Ascending aorta (tissue), 2 donors: ENCODE measurements at regions not wholly inside any gene's neighbourhood (a gene's known extent, or its start where the extent isn't known, plus 50 kb on each side); places are given as distances from the start of the nearest gene placed in this dataset.

ENCODE experiments used
- DNase-seq, 2 donors: peaks; one replicate each; pipeline ENCODE4 v3.0.0-alpha.2; 2019; ENCODE audit warnings: low spot score in 2 of 2
- H3K27ac ChIP-seq, 2 donors: fragments of 200-600 bp; sonication (generic); one replicate each; pipeline ENCODE4 v1.5.1; 2016 to 2017; ENCODE audit warnings: mild to moderate bottlenecking in 1 of 2
- H3K27me3 ChIP-seq: fragments of 200-600 bp; sonication (generic); one replicate; pipeline ENCODE4 v1.5.1; 2017
- H3K36me3 ChIP-seq, 2 donors: fragments of 200-600 bp; sonication (generic); one replicate each; pipeline ENCODE4 v1.5.1; 2016
- H3K4me1 ChIP-seq, 2 donors: fragments of 200-600 bp; sonication (generic); one replicate each; pipeline ENCODE4 v1.5.1; 2016 to 2017; ENCODE audit warnings: mild to moderate bottlenecking in 1 of 2
- H3K4me3 ChIP-seq, 2 donors: fragments of 200-600 bp; sonication (generic); one replicate each; pipeline ENCODE4 v1.5.1; 2016 to 2017; ENCODE audit warnings: mild to moderate bottlenecking in 1 of 2
- H3K9me3 ChIP-seq, 2 donors: fragments of 200-600 bp; sonication (generic); one replicate each; pipeline ENCODE4 v1.5.1; 2016
- CTCF ChIP-seq, 3 experiments: fragments of 200-600 bp in 2 of 3; fragments of 450-650 bp in 1 of 3; sonication (generic) in 2 of 3; IDR thresholded peaks; one replicate each; pipeline ENCODE4 v1.5.1; 2016 to 2019; ENCODE audit warnings: antibody characterized with exemption in 3 of 3, mild to moderate bottlenecking in 1 of 3, moderate library complexity in 1 of 3
- intact Hi-C: fragments of 100-400 bp; cut with DNase I; formaldehyde crosslinking; loops from one replicate; pipeline ENCODE4 v1.15.1; 2023

GRCh38 chr11:103681855-103682254 is 354.6 kb upstream of the DDI1 start:
- no peak for DNase-seq
- H3K9me3 ChIP-seq = no peaks in the 10 kb centered on the region
- H3K4me1 ChIP-seq = peaks cover 0 to 2% of the 10 kb centered on the region in 2 donors
- H3K27me3 ChIP-seq = no peaks in the 10 kb centered on the region
- no peak overlapping the region for H3K27ac ChIP-seq
- H3K36me3 ChIP-seq = no peaks in the 10 kb centered on the region
- intact Hi-C loops = loop anchor here (5.0 to 10.0 kb wide), 4 partner anchors 90 to 480 kb away; partner anchors contain the start of gene PDGFD
- no peak overlapping the region for H3K4me3 ChIP-seq
- TF ChIP-seq CTCF (IDR thresholded peaks at IDR 0.05) = no peak

- Histone ChIP-seq H3K36me3 (no peaks in the 10 kb centered on the region), H3K4me1 (peaks cover 0 to 2% of the 10 kb centered on the region in 2 donors), H3K27me3 (no peaks in the 10 kb centered on the region), H3K4me3 (no peak overlapping the region), H3K27ac (peak overlapping the region in 1 of 2 donors; percentile 33), H3K9me3 (no peaks in the 10 kb centered on the region)
- peak; percentile 9 to 83 for DNase-seq
- TF ChIP-seq CTCF (IDR thresholded peaks at IDR 0.05) = peak; percentile 78 to 88 (median 80)
- intact Hi-C loops = loop anchor here (5.0 to 10.0 kb wide), 4 partner anchors 90 to 480 kb away; partner anchors contain the start of gene PDGFD
Observed at GRCh38 chr11:103682318-103683184, 353.9 kb upstream of the DDI1 start.

GRCh38 chr11:103683576-103683975 is 352.9 kb upstream of the DDI1 start:
- intact Hi-C loops = loop anchor here (5.0 to 10.0 kb wide), 4 partner anchors 89 to 479 kb away; partner anchors contain the start of gene PDGFD
- no peak overlapping the region for H3K27ac ChIP-seq
- TF ChIP-seq CTCF (IDR thresholded peaks at IDR 0.05) = no peak

GRCh38 chr11:103688924-103689323 is 347.5 kb upstream of the DDI1 start:
- no peaks in the 10 kb centered on the region for H3K4me1 ChIP-seq
- TF ChIP-seq CTCF (IDR thresholded peaks at IDR 0.05) = no peak
- intact Hi-C loops = loop anchor here (10.0 kb wide), 1 partner anchor 236 kb away; no protein-coding TSS in a partner anchor

More at GRCh38 chr11:103683576-103683975, 352.9 kb upstream of the DDI1 start:
- DNase-seq = no peak
- Histone ChIP-seq H3K4me1 (peaks cover 0 to 2% of the 10 kb centered on the region in 2 donors), H3K27me3 (no peaks in the 10 kb centered on the region), H3K36me3 (no peaks in the 10 kb centered on the region), H3K9me3 (no peaks in the 10 kb centered on the region), H3K4me3 (no peak overlapping the region)

GRCh38 chr11:103690356-103690755 is 346.1 kb upstream of the DDI1 start:
- Histone ChIP-seq H3K27me3 (no peaks in the 10 kb centered on the region), H3K36me3 (no peaks in the 10 kb centered on the region), H3K27ac (no peak overlapping the region), H3K9me3 (no peaks in the 10 kb centered on the region), H3K4me3 (no peak overlapping the region), H3K4me1 (no peaks in the 10 kb centered on the region)
- TF ChIP-seq CTCF (IDR thresholded peaks at IDR 0.05) = no peak
- intact Hi-C loops = no loop called here
- no peak for DNase-seq

More at GRCh38 chr11:103688924-103689323, 347.5 kb upstream of the DDI1 start:
- Histone ChIP-seq H3K27ac (no peak overlapping the region), H3K27me3 (no peaks in the 10 kb centered on the region), H3K36me3 (no peaks in the 10 kb centered on the region), H3K4me3 (no peak overlapping the region), H3K9me3 (no peaks in the 10 kb centered on the region)
- DNase-seq = no peak
